GM20000 (cell line): ENCODE measurements at regions not wholly inside any gene's neighbourhood (a gene's known extent, or its start where the extent isn't known, plus 50 kb on each side); places are given as distances from the start of the nearest gene placed in this dataset.

Experiments used
- DNase-seq: peaks from one replicate; pipeline ENCODE4 v3.0.0; 2012; ENCODE audit warnings: low spot score
- TF ChIP-seq, protein P1 (sequence below): IDR thresholded peaks from 2 replicates; pipeline ENCODE4 v1.5.1; 2012; ENCODE audit warnings: mild to moderate bottlenecking, control low read depth; ENCODE audit errors: extremely low read depth, missing control alignments

DNA sequence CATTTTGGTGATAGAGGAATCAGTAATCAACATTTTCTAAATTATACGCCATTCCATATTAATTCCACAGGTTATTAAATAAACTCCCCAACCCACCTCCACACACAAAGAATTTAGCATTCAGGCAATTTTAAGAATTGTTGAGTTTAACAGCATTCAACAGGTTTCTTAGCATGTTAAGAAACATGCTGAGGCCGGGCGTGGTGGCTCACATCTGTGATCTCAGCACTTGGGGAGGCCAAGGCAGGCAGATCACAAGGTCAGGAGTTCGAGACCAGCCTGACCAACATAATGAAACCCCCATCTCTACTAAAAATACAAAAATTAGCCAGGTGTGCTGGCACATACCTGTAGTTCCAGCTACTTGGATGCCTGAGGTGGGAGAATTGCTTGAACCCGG is 64.0 kb upstream of the PHACTR2 start:
- TF ChIP-seq, protein P1, sequence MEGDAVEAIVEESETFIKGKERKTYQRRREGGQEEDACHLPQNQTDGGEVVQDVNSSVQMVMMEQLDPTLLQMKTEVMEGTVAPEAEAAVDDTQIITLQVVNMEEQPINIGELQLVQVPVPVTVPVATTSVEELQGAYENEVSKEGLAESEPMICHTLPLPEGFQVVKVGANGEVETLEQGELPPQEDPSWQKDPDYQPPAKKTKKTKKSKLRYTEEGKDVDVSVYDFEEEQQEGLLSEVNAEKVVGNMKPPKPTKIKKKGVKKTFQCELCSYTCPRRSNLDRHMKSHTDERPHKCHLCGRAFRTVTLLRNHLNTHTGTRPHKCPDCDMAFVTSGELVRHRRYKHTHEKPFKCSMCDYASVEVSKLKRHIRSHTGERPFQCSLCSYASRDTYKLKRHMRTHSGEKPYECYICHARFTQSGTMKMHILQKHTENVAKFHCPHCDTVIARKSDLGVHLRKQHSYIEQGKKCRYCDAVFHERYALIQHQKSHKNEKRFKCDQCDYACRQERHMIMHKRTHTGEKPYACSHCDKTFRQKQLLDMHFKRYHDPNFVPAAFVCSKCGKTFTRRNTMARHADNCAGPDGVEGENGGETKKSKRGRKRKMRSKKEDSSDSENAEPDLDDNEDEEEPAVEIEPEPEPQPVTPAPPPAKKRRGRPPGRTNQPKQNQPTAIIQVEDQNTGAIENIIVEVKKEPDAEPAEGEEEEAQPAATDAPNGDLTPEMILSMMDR = no peak
- DNase-seq = no peak

DNA sequence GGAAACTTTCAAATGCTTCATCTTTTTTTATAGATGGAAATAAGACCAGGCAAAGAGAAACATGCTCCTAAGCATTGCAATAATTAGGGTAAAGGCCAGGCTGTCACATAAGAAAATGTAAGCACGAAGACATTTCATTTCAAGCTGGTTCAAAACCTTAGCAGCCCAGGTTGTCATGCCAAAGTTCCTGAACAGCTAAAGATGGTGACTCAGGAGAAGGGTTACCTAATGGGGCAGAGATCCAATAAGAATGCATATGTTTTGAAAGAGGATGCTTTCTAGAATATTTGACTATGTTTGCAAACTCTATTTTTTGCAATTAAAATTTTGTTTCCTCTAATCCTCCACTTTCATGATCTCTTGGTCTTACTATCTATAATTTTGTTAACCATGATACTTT is 65.6 kb upstream of the PHACTR2 start:
- TF ChIP-seq, protein P1 = no peak
- DNase-seq = no peak

DNA sequence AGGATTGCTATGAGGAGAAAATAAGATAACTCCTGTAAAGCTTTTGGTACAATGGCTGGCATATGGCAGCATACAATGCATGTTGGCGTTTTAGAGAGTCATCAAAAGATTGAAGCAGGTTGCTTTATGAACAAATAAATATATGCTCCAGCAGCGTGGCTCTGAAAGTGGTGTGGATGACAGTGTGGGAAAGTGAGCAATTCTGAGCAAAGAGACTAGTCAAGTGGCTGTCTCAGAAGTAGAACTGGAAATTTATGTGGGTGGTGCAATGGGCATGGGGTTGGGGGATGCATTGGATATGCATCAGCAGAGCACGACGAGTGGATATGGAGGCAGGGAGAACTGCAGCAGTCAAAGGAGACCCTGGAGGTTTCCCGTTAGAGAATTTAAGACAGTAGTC is 66.2 kb upstream of the PHACTR2 start:
- TF ChIP-seq, protein P1 = no peak
- DNase-seq = no peak

DNA sequence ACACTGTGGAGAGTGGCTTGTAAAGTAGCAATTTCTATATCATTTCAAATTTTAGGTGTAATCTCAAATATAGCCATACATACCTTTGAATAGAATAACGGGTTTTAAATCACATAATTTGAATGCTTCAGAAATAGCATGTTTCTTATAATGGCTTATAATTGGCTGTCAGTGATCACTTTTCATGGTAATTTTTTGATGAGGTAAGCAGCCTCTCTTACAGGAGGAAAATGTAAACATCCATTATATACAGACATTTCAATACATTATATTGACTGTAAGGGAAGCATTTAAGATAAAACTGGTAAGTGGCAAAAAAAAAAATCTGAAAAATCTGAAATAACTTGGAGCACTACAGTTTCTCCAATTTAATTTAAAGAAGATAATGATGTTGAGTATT is 67.8 kb upstream of the PHACTR2 start:
- no peak for DNase-seq
- TF ChIP-seq, protein P1 = no peak

DNA sequence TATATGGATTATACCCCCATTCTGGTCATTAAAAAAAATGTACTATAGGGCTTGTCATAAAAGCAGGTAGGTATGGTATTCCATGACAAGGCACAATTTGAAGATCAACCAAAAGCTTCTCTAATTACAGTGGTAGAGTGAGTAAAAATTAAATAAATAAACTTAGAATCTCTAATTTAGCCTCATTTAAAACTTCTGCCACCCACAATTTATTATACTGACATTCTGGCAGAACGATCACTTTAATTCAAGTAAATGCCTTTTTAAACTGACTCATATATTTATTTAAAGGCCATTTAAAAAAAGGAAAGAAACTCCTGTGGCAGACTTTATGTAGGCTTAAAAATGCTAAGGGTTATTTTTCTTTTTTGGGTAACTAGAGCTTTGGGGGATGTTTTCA is 68.3 kb upstream of the PHACTR2 start:
- DNase-seq = no peak
- TF ChIP-seq, protein P1 = no peak

DNA sequence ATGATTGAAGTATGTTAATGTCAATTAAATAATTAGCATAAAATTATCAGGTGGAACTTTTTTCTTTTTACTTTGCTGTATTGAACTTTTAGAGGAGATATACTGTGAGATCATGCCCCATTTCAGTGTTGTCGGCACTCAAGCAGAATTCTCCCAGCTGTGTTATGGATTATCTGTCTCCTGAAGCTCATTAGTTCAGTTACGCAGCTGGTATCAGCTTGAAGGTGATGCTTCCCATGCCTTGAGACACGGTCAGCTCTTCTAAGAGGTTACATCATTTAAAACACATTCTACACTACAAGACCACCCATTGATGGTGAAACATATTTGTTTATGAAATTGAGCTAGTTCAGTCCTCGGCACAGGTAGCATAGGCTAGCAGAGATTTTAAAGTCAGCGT is 68.9 kb upstream of the PHACTR2 start:
- TF ChIP-seq, protein P1 = no peak

DNA sequence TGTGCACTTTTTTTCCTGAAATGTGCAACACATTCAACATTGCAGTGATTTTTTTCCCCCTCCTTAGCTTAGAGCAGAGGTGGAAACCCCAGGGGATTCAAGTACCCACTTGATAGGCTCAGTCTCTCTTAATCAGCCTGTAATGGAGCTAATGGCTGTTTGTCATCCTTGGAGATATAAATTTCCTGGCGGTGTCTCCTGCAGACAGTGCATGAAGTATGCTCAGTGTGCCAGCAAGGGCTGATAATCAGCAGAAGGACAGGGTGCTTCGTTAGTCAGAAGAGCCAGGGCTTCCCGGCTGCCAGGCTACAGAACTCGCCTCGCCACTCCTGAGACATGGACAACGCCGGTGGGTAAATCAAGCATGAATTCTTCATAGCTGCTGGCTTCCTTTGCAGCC is 69.8 kb upstream of the PHACTR2 start:
- TF ChIP-seq, protein P1 = no peak

More for the DNA sequence above, 68.9 kb upstream of the PHACTR2 start:
- no peak for DNase-seq

More for the DNA sequence above, 69.8 kb upstream of the PHACTR2 start:
- DNase-seq = no peak
